GM19023 (cell line): ENCODE measurements at regions not wholly inside any gene's neighbourhood (a gene's known extent, or its start where the extent isn't known, plus 50 kb on each side); places are given as distances from the start of the nearest gene placed in this dataset.
"Not testable (repeated sequence)": the region's sequence is repeated elsewhere in the genome, so short reads cannot be mapped to it uniquely, and the experiment has no call there.

Experiments
- ATAC-seq: cut with Tn5 transposase; IDR thresholded peaks from one replicate; pipeline ENCODE4 v1.9.1; 2021; ENCODE audit warnings: mild to moderate bottlenecking, moderate library complexity; ENCODE audit not compliant: unreplicated experiment

DNA sequence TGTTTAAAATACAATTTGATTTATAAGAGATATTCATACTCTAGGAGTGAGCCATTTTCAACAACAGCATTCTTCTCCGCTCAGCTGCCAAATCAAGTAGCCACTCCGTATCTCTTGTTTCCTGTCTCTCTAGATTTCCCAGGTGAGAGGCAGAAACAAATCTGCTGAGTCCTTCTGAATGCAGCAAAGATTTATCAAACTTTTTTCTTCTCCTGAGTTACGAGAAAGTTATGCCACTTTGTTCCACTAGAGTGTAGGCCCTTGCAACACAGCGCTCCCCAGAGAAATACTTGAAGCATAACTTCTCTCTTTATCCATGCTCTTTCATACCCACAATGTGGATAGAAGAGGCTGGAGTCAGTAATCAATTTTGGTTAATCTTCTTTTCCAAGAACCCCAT is 1960.8 kb downstream of the OLFM4 start:
- ATAC-seq: no peak

DNA sequence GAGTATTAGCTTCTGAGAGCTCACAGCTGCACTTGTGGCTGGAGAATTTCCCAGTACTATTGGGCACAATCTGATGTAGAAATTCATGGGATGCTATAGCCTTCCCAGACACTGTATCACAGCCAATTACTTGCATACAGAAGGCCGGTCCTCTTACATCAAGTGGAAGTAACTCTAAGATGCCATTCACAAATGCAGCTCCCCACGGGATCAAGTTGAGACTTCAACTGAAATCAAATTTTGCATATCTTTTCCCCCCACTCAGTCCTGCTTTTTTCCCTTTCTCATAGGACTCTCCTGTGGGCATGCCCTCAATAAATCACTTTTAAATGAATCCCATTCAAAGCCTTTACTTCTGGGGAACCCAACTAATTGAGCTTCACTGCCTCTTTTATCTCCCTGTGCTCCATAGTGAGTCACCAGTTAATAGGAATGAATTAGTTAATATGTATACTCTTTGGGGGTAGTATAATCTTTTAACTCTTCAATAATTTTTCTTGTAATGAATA is 1970.8 kb downstream of the OLFM4 start:
- no peak for ATAC-seq

- no peak for ATAC-seq
Observed at GRCh38 chr13:55000043-55000442, 1971.4 kb downstream of the OLFM4 start.

GRCh38 chr13:55000844-55001243 is 1972.2 kb downstream of the OLFM4 start:
- ATAC-seq: no peak

DNA sequence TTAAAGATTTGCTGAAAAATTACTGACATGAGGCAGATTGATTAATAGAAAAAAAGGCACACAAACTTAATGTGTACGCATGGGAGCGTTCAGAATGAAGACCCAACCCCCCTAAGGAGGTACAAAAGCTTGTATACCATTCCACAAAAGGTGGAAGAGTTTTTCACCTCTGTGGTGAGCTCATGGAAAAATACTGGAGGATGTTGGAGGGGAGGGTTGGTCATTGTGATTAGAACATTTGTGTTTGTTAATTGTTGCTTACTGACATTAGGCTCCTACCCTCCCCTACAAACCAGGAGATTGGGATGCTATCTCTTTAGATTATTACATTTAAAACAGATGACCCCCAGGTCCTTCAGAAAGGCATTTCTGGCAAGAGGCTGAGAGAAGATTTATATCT is 1973.3 kb downstream of the OLFM4 start:
- no peak for ATAC-seq

DNA sequence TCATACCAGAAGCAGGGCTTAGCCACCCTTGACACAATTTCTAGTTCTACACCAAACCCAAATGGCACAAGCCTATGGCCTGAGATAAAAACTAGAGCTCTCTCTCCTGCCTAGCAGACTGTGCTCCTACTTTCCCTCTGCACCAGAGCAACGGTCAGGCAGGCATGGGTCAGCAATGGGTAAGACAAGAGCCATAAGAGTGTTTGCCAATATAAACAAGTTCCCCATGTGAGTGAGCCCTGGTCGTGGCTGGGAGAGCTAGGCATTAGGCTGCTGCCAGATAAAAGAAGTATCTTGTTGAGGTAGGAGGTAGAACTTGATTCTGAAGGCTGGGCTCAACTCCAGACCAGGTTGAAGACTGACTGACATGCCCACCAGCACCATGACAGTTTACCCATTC is 1979.1 kb downstream of the OLFM4 start:
- no peak for ATAC-seq

DNA sequence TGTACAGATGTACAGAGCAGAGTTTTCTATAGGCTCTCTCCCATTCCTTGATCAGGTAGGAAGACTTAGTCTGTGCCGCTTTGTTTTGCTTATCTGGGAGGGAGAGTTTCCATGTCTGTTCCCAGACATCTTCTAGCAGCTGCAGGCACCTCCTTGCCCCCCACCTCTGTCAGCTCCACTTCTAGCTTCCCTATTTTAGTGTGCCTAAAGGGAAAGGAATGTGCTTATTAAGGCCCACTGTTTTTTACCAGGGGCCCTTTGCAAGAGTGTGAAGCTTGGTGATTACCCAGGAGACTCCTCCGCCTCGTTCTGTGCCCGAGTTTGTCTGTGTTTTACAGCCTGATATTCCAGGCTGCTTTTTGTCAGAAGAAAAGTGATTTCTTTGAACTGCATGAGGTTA is 1984.4 kb downstream of the OLFM4 start:
- no peak for ATAC-seq

DNA sequence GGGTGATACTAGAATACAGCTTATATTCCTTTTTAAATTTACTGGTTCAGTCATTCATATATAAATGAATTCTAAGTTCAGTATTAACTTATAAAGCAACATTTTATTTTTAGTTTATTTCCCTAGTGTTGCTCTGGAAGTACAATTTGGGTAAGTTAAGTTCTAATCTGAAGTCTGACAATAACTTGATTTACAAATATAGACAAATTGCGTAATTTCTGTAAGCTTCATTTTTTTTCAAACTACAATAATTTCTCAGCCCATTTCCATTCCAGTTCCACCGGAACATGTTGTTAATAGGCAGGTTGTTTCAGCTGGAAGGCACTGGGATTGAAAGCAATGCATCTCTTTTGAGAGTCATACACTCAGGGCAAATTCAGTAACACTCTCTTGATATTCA is 2000.7 kb downstream of the OLFM4 start:
- no peak for ATAC-seq

GRCh38 chr13:55038230-55038629 is 2009.6 kb downstream of the OLFM4 start:
- ATAC-seq: no peak

DNA sequence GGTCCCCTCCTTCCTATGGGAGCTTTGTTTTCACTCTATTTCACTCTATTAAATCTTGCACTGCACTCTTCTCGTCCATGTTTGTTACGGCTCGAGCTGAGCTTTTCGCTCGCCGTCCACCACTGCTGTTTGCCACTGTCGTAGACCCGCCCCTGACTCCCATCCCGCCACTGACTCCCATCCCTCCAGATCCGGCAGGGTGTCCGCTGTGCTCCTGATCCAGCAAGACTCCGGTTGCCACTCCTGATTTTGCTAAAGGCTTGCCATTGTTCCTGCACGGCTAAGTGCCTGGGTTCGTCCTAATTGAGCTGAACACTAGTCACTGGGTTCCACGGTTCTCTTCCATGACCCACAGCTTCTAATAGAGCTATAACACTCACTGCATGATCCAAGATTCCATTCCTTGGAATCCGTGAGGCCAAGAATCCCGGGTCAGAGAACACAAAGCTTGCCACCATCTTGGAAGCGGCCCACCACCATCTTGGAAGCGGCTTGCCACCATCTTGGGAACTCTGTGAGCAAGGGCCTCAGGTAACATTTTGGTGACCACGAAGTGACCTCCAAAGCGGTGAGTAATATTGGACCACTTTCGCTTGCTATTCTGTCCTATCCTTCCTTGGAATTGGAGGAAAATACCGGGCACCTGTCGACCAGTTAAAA is 2025.4 kb downstream of the OLFM4 start:
- ATAC-seq: not testable (repeated sequence)

- ATAC-seq: not testable (repeated sequence)
Observed at GRCh38 chr13:55055666-55056065, 2027.1 kb downstream of the OLFM4 start.

- no peak for ATAC-seq
Observed at GRCh38 chr13:55062662-55063061, 2034.0 kb downstream of the OLFM4 start.

- ATAC-seq: no peak
Observed at GRCh38 chr13:55067946-55068345, 2039.3 kb downstream of the OLFM4 start.

DNA sequence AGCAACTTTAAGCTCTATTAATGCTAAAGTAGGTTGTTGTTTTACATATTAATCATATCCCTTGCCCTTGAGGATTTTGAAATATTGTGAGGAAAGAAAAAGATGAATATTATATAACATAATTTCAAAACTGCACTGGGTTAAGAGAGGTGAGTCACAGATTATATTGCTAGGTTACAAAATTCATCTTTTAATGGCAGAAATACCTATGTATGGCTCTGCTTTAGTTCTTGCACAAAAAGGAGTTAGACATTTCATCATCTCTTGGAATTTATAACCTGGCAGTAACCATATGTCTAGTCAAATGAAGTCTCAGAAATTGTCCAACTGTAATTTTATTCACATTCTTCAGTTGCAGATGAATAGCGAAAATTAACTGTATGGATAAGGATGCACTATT is 2041.1 kb downstream of the OLFM4 start:
- ATAC-seq: no peak

- ATAC-seq: no peak
Observed at GRCh38 chr13:55073000-55073399, 2044.4 kb downstream of the OLFM4 start.

GRCh38 chr13:55084630-55085029 is 2056.0 kb downstream of the OLFM4 start:
- no peak for ATAC-seq

- ATAC-seq: no peak
Observed at GRCh38 chr13:55087085-55087484, 2053.6 kb upstream of the PRR20A start.

GRCh38 chr13:55090612-55091011 is 2050.1 kb upstream of the PRR20A start:
- no peak for ATAC-seq

- ATAC-seq: no peak
Observed at GRCh38 chr13:55091172-55091571, 2049.5 kb upstream of the PRR20A start.

- ATAC-seq: no peak
Observed at GRCh38 chr13:55106509-55106908, 2034.2 kb upstream of the PRR20A start.

DNA sequence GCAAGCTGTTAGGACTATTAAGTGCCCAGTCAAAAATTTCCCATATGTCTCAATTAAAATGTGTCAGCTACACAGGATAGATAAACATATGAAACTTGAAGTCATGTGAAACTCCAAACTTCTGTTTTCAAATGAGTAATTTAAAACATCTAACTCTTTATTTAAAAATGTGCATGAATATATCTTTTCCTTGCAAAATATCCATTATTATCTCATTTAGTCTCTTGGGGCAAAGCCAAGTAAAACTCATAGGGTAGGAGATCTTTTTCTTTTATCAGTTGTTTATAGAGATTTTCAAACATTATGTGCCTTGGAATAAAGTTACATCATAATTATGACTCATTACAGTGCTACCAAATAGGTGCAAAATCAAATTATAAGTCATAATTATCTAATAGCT is 2020.1 kb upstream of the PRR20A start:
- ATAC-seq: no peak

GRCh38 chr13:55155046-55155445 is 1985.7 kb upstream of the PRR20A start:
- ATAC-seq: no peak

GRCh38 chr13:55159765-55160164 is 1981.0 kb upstream of the PRR20A start:
- no peak for ATAC-seq
